ENCODE measurements at regions not wholly inside any gene's neighbourhood (a gene's known extent, or its start where the extent isn't known, plus 50 kb on each side); places are given as distances from the start of the nearest gene placed in this dataset.

DNA sequence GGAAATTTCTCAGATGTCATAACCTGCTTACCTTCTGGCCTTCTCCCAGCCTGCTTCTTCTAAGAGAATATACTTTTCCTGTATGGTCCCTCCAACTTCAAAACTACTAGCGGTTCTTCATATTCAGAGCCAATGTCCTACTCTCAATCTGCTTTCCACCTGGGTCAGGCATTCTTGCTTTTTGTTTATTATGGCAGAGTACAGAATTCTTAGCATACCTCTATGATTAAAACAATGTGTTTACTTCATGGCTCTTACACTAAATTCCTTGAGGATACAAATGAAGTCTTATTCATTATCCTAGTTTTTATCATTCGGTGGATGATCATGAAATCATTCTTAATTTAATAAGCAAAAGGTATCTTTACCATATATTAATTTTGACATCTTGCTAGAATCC, 484.2 kb upstream of the SLITRK1 start:
- in situ Hi-C loops (cut with MboI; ENCODE audit: low sequenced_read_pairs, unreplicated experiment) = no loop called here
- TF ChIP-seq CTCF (IDR thresholded peaks at IDR 0.05; ENCODE audit: borderline replicate concordance, control extremely low read depth, extremely low read depth, insufficient read depth, missing control alignments) = no peak
- no peak for DNase-seq (ENCODE audit: low spot score)

- in situ Hi-C loops (cut with MboI; ENCODE audit: low sequenced_read_pairs, unreplicated experiment) = no loop called here
- no peak for DNase-seq (ENCODE audit: low spot score)
- TF ChIP-seq CTCF (IDR thresholded peaks at IDR 0.05; ENCODE audit: borderline replicate concordance, control extremely low read depth, extremely low read depth, insufficient read depth, missing control alignments) = no peak
These were observed 480.5 kb upstream of the SLITRK1 start for GRCh38 chr13:84362777-84363176.

DNA sequence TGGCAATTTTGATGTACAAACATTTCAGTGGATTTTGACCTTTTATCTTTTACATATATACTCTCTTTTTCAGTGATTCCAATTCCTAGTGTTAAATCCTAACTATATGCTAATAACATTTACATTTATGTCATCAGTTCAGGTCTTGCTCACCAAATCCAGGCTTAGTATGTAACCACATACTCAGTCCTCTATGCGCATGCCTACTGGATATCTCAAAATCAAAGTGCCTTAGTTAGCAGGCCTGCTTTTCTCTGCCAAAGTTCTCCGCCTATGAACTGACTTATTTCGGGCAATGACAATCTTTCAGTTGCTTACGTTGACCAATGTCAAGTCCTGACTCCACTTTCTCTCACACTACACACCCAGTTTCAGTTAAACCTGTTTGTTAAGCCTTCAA, 478.5 kb upstream of the SLITRK1 start:
- no peak for TF ChIP-seq CTCF (IDR thresholded peaks at IDR 0.05; ENCODE audit: borderline replicate concordance, control extremely low read depth, extremely low read depth, insufficient read depth, missing control alignments)
- in situ Hi-C loops (cut with MboI; ENCODE audit: low sequenced_read_pairs, unreplicated experiment) = no loop called here
- no peak for DNase-seq (ENCODE audit: low spot score)

GRCh38 chr13:84358601-84359000, 476.3 kb upstream of the SLITRK1 start:
- TF ChIP-seq CTCF (IDR thresholded peaks at IDR 0.05; ENCODE audit: borderline replicate concordance, control extremely low read depth, extremely low read depth, insufficient read depth, missing control alignments) = no peak
- no peak for DNase-seq (ENCODE audit: low spot score)
- in situ Hi-C loops (cut with MboI; ENCODE audit: low sequenced_read_pairs, unreplicated experiment) = no loop called here

DNA sequence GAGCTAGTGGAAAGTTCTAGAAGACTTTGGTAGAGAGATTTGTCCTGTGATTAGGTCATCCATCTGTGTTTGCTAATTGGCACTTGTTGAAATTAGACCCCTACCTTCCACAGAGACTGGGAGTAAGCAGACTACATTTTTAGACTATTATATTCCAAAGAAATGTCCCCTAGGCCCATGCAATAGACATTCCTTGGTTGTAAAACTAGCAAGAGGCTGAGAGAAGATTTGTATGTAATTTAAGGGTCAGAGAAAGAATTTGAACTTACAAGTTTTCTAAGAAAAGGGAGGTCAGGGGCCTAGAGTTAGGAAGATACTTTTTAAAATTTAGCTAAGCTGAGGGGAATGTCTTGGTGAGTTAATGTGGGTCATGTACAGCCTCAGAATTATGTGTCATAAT, 470.7 kb upstream of the SLITRK1 start:
- no peak for TF ChIP-seq CTCF (IDR thresholded peaks at IDR 0.05; ENCODE audit: borderline replicate concordance, control extremely low read depth, extremely low read depth, insufficient read depth, missing control alignments)
- in situ Hi-C loops (cut with MboI; ENCODE audit: low sequenced_read_pairs, unreplicated experiment) = no loop called here
- DNase-seq (ENCODE audit: low spot score) = no peak

DNA sequence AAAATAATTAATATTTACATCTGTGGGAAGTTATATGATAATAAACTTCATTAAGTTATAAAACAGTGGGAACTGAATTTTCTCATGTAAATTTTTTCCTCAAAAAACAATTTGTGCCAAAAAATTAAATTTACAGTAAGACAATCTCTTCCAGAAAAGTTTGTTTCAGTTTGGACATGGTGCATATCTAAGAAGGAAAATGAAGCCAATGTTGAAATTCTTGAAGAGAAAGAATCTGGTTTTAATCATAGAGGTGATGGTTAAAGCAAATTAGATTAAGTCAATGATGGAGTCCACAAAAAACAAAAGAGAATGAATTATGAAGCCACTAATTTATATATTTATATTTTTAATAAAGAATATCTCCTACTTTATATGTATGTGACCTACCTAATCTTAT, 457.2 kb upstream of the SLITRK1 start:
- no peak for DNase-seq (ENCODE audit: low spot score)
- in situ Hi-C loops (cut with MboI; ENCODE audit: low sequenced_read_pairs, unreplicated experiment) = no loop called here
- no peak for TF ChIP-seq CTCF (IDR thresholded peaks at IDR 0.05; ENCODE audit: borderline replicate concordance, control extremely low read depth, extremely low read depth, insufficient read depth, missing control alignments)

DNA sequence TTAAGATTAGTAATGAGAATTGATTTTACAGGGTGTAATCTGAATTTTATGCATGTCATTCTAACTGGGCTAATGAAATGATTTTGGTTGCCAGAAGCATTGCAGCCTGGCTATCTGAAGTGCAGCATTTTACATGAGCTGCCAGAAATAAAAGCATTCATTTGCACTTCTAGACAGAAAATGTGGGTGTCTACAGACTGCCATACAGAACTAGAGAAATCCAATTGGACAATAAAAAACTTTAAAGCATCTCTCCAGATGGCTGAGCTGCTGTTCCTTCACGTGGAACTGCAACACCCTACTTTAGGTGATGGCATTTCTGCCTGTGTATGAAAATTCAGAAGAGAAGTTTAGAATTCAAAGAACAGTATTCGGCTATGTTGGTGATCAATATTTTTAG, 450.1 kb upstream of the SLITRK1 start:
- in situ Hi-C loops (cut with MboI; ENCODE audit: low sequenced_read_pairs, unreplicated experiment) = no loop called here
- no peak for DNase-seq (ENCODE audit: low spot score)
- no peak for TF ChIP-seq CTCF (IDR thresholded peaks at IDR 0.05; ENCODE audit: borderline replicate concordance, control extremely low read depth, extremely low read depth, insufficient read depth, missing control alignments)

Data from GM13976 (cell line).